ENCODE measurements at regions not wholly inside any gene's neighbourhood (a gene's known extent, or its start where the extent isn't known, plus 50 kb on each side); places are given as distances from the start of the nearest gene placed in this dataset.

DNA sequence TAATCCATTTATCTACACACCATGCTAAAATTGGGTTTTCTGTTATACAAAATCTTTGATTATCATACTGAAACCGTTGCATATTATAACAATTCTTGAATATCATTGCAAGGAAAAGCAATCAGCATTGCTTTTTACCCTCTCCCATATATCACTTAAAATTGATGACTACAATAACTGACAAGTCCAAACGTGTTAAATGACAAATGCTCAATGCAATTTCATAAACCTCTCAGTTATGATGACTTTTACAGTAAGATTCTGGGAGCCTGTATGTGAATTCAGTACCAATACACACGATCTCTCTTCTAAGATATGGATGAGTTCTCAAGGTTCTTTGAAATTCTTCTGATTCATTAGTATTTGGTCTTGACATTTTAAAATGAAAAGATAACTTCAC lies 368.5 kb upstream of the TRIB2 start:
- DNase-seq (ENCODE audit: low spot score): no peak

DNA sequence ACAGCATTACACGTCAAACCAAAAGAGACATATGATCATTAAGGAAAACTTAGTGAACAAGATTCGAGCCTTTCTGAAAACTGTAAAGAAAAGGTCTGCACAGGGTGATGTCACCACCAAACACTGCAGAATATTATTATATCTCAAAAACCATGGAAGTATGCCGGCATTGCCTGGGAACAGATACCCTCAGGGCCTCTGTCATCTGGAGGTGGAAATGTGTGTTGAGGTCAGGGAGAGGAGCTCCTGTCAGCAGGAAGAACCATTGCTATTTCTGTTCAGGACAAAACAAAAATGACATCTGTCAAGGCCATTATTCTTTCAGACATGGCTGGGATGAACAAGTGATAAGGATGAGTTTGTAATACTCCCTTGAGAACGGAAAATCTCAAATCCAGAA lies 365.9 kb upstream of the TRIB2 start:
- no peak for DNase-seq (ENCODE audit: low spot score)

DNA sequence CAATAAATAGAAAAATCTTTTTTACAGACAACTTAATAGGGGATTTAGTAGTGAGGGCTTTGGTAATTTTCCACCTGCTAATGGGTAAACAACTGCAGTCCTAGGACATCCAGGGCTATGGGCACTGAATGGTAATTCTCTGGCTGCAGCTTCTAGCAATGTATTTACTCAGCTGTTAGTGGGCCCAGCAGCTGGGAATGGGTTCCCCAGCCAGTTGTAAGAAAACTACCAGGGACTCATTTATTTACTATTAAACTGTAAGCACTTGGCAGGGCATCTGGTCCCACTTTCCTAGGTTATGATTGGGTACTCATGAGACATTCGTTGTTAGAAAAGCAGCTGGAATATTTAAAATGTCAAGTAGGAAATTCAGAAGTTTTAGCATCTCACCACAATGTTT lies 363.8 kb upstream of the TRIB2 start:
- no peak for DNase-seq (ENCODE audit: low spot score)

DNA sequence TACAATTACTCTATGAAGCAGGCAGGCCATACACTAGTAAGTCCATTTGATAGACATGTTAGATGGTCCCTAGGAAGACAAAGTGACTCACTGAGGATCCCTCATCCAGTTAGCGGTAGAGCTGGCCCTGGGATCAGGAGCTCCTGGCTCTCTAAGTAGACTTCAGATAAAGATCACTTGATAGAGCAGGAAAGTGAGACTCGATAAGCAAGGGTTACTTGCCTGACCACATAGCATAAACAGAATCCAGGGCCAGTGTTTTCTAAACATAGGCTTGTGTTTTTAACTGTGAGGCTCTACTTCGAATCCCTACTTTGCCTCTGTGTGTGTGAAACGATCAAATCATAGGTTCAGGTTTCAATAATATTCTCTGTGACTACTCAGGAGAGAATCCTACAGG lies 355.2 kb upstream of the TRIB2 start:
- DNase-seq (ENCODE audit: low spot score): no peak

DNA sequence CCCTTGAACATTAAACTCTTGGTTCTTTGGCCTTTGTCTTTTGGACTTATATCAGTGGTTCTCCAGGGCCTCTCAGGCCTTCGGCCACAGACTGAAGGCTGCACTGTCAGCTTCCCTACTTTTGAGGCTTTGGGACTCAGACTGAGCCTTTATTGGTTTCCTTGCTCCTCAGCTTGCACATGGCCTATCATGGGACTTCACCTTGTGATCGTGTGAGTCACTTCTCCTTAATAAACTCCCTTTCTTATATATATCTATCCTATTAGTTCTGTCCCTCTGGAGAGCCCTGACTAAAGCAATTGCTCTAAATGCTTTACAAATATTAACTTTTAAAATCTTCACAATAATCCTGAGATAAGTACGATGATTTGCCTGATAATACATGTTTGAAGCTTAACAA lies 353.6 kb upstream of the TRIB2 start:
- DNase-seq (ENCODE audit: low spot score): no peak

DNA sequence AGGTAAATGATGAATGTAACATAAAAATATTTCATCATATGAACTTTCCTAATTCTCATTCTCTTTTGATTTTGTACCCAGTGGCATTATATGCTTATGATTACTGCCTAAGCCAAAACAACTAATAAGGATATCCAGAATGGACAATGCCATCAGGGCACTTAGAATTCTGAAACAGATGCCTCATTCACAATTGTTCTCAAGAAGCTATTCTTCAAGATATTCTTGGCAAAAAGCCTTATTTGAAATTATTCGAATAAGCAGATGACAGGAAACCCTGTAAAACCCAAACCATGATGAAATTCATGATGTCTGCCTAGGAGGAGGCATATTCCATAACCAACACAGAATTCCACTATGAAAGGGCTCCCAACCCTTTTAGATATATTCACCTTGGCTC lies 353.2 kb upstream of the TRIB2 start:
- DNase-seq (ENCODE audit: low spot score): no peak

DNA sequence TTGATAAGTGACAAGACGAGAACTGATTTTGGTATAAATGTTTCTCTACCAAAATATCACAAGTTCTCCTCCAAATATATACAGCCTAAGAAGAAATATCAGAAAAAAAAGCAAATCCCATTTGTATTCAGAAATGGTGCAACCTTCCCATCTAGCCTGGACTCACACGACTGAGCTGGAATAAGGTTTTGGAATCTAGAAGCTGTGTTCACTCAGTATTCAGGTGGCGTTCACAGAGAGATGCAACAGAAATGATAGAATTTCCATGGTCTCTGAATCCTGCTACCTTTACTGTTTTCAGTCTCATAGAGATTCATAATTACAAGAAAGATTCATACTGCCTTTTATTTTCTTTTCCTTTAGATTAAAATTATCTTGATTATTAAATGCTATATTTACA lies 347.2 kb upstream of the TRIB2 start:
- no peak for DNase-seq (ENCODE audit: low spot score)

DNA sequence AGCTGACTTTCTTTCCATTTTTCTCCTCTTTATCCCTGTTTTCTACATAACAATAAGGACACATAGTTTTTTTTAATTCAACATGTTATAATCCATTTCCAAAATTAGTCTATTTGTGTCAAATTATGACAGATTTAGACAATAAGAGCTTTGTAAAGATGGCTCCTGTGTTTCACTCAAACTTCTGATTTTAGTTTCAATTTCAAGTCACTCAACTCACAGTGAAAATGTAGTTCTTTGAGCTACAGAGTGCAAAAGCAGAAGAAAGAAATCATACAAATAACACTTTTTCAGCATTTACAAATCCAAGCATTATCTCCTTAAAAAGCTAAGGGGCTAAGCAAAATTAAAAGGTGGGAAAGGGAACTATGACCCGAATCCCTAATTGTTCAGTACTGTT lies 340.7 kb upstream of the TRIB2 start:
- DNase-seq (ENCODE audit: low spot score): no peak

DNA sequence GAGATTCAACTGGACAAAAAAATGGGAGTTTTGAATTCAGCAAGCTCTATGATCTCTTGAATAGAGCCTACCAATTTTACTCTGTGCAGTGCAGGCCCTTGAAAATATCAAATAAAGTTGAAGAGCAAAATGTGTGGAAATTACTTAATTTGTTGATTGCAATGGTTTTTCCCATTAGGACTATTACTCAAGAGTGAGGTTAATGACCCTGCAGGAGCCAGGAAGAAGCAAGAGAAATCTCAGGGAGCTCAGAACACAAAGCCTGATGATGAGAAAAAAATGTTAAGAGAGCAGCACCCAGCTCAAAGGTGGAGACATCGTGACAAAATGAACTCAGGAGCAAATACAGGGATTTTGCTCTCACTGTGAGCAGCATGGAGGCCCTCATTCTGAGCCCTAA lies 337.6 kb upstream of the TRIB2 start:
- no peak for DNase-seq (ENCODE audit: low spot score)

DNA sequence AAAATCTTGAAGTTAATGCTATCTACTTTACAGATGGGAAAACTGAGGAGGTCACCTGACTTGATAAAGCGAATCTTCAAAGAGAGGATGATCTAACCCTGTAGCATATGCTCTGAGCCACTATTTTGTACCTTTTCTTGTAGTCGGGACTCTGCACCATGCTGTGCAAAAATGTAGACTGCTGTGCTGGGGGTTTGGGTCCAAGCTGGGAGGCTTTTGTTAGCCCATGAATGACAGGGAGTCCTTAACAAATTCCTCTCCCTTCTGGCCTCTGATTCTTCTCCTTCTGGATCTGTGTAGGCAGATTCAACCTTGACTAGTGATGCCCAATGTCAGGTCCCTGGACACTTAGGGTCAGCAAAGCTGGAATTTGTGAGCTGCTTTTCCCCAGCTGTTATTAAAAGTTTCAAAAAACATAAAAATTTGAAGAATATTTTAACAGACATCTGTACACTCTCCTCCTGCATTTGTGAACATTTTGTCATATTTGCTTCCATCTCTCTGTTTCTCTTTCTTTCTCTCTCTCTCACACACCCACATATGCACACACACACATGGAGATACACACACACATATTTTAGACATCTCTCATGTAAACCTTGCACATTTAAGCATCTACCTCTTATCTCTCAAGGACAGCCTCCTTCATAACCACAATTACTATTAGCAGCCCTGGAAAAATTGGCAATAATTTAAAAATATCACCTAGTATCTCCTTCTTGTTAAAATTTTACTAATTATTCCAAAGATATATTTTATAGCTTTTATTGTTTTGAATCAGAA lies 335.0 kb upstream of the TRIB2 start:
- DNase-seq (ENCODE audit: low spot score): no peak

DNA sequence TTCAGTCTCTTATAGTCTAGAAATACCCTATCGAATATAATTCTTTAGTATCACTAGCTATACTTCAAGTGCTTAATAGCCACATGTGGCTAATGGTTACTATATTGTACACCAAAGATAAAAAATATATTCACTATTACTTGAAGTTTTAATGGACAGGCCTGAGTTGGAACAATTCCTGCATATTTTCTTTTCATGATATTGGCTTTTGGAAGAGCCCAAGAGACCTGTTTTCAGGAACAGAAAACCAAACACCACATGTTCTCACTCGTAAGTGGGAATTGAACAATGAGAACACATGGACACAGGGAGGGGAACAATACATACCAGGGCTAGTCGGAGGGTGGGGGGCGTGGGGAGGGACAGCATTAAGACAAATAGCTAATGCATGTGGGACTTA lies 334.4 kb upstream of the TRIB2 start:
- no peak for DNase-seq (ENCODE audit: low spot score)

DNA sequence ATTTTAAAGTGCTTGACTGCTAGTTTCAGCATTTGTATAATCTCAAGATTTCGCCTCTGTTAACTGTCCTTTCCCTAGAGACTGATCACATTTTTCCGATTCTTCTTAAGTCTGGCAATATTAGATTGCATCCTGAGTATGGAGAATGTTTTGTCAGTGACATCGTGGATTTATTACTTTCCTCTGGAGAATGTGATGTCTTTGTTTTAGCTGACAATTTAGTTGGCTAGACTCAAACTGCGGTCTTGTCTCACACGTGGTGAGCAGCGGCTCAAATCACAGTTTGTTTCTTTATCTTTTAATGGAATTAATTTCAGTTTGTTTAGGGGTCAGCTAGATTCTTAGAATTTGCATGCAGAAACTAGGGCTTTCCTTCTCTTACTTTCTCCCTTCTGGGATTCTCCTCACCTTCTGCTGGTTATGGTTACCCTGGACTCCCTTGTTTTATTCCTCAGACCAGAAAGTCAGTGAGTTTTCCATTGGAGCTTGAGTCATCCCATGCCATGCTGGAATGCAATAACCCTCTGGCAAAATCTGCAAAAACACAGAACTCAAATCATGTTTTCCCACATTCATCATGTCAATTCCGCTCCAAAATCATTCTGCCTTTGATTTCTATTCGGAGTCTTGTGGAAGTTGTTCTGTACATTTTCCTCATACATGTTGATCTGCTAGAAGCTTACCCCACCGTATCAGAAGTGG lies 327.2 kb upstream of the TRIB2 start:
- no peak for DNase-seq (ENCODE audit: low spot score)

DNA sequence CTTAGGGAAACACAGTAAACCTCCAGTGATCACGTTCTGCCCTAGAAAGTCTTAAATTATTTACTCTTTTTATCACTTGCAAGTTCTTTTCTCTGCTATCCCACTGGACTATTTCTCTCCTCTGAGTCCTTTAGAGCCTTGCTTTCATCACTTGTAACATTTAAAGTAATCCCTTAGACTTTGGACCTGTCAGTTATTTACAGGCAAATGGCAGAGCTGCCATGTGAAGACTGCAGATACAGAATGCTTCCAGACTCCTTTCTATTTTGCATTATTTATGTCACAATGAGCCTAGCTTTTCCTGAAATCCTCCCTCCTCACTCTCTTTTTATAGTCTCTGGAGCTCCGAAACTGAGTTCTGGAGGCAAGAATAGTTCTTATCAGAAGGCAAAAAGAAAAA lies 325.6 kb upstream of the TRIB2 start:
- no peak for DNase-seq (ENCODE audit: low spot score)

DNA sequence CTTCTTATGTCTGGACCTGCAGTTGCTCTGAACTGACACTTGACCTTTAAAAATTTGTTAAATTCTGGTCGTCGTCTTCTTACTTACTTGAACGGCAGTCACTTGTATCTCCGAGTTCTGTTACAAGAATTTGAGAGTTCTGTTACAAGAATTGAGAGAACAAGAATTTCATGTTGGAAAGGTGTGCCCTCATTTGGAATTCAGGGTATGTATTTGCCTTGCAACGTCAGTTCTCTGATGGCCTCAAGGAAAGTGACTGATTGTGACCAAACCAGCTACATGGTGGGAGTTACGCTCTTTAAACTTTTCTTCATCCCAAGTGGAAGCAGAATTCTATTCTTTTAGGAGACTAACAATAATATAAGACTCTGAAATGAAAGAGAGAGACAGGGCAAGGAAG lies 320.0 kb upstream of the TRIB2 start:
- DNase-seq (ENCODE audit: low spot score): no peak

DNA sequence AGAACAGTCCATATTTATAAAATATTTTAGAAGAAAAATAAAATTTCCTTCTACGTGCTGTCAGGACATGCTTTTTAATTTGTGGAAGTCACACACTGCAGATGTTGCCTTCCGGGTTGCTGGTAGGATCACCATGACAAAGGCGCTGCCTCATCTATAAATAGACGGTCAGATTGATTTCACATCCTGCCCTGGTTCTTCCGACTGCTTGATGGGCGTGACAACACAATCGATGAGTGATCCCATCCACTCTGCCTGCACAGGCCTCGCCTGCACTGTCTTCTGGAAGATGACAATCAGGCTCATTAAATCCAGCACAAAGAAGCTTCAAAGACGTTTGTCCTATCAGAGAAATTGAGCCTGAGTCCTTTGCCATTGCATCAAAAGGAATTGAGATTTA lies 318.9 kb upstream of the TRIB2 start:
- DNase-seq (ENCODE audit: low spot score): no peak

DNA sequence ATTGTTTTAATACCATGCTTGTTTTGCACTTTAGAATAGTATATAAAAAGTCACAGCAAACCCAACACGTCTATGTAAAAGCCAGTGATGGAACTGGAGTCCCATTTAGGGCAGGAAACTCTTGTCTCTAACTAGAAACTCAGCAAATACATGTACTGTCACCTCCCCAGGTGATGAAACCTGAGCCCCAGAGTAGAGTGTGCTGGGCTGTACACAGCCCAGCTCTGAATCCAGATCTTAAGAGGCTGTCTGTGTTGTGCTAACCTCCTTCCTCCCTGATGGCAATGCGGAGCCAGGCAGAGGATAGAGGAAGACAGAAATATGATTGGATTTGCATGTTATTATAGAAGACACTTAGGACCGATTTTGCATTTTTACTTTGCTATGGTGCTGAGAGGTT lies 317.5 kb upstream of the TRIB2 start:
- no peak for DNase-seq (ENCODE audit: low spot score)

DNA sequence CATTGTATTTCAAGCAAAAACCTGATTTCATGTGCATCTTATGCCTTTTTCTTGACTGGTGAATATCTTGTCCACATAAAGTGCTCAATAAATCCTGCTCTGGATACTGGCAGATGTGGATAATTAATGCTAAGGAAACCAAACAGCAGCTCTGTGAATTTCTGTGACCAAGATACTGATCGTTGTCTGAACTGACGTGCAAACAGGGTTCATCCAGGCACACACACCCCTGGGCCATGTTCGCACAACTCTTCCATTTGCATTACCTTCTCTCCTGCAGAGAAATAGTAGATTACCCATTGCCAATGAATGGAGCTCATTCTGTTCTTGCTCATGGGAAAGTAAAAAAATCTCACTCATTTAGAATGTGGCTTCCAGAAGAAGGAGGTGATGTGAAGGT lies 316.2 kb upstream of the TRIB2 start:
- DNase-seq (ENCODE audit: low spot score): no peak

DNA sequence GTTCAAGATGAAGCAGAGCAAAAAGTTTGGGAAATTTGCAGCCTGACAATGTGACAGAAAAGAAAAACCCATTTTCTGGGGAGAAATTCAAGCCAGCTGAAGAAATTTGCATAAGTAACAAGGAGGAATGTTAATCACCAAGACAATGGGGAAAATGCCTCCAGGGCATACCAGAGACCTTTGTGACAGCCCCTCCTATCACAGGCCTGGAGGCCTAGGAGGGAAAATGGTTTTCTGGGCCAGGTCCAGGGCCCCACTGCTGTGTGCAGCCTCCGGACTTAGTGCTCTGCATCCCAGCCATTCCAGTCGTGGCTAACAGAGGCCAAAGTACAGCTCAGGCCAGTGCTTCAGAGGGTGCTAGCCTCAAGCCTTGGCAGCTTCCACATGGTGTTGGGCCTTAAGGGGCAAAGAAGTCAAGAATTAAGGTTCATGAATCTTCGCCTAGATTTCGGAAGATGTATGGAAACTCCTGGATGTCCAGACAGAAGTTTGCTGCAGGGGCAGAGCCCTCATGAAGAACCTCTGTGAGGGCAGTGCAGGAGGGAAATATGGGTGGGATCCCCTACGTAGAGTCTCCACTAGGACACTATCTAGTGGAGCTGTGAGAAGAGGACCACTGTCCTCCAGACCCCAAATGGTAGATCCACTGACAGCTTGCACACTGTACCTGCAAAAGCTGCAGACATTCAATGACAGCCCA lies 314.1 kb upstream of the TRIB2 start:
- DNase-seq (ENCODE audit: low spot score): no peak

DNA sequence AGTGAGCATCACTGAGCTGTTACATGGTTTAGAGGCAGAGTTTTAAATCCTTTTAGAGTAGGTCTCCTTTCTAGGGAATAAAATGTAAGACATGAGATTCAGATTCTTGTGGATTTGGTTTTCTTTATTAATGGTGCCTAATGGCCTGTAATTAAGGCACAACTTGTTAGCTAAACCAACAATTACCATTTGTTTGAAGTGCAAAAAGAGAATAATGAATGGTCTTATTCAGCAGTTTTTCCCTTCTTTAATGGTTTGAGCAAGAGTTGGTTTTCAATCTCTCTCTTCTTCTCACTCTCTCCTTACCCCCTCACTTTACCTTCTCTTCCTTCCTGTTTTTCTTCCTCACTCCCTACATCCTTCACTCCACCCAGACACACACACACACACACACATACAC lies 312.2 kb upstream of the TRIB2 start:
- no peak for DNase-seq (ENCODE audit: low spot score)

DNA sequence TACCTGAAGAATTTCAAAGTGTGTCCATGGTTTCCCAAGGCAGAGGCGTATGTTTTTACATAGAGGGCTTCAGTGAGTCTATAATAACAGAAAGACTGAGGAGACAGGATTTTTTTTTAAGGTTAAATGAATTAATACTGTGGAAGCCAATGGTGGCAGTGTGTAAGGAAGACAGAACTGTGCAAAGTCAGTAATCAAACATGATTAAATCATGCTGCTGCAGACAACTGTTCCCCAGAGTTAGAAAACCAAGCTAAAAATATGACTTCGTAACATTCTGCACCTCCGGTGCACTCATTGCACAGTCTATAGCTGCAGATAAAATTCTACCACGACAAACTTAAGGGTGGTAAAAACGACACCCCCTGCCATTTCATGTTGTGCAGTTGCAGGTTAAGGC lies 309.6 kb upstream of the TRIB2 start:
- no peak for DNase-seq (ENCODE audit: low spot score)

DNA sequence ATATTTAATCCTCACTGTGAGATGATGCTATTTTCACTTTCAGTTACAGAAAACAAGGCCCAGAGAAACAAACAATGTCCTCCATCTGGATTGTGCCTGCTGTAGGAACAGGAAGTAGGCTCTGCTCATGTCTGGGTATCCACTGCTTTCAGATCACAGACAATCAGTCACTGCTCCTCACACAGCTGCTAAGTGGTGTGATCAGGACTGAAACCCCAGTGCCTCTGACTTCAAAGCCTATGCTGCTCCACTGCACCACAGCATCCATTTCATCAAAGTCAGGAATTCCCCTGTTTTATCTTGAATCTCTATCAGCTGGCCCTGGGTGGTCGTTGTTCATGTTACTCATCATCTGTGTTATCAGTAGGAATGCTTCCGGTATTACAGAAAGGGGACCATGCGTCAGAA lies 303.8 kb upstream of the TRIB2 start:
- no peak for DNase-seq (ENCODE audit: low spot score)

DNA sequence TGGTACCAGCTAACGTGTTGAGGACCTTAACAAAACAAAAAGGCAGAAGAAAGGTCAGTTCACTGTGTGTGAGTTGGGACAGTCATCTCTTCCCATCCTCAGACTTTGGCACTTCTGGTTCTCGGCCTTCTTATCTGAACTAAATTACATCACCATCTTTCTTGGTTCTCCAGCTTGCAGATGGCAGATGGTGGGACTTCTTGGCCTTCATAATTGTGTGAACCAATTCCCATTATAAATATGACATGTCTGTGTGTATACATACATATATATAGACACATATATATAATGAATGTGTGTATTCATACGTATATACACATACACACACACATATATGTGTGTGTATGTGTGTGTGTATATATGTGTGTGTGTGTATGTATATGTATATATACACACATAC lies 301.2 kb upstream of the TRIB2 start:
- no peak for DNase-seq (ENCODE audit: low spot score)

DNA sequence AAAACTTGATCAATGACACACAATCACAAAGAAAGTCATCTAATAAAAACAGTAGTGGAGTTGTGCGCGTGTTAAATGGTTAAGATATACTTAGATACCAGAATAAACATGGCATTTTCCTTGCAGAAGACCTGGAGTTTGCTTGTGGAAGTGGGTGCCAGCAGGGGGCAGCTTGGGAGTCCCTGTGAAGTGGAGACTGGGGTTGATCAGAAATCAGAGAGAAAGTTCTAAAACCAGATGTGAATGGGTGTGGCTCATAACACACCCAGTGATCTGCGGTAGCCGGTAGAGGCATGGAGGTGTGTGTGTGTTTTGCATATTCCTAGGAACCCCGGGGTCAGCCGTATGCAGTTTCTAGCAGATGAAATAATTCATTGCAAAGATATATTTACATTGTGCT lies 300.1 kb upstream of the TRIB2 start:
- peak; percentile 19 for DNase-seq (ENCODE audit: low spot score)

Measured in globus pallidus (tissue), 1 donor.